Gastroesophageal sphincter (tissue), 3 donors: ENCODE measurements at regions not wholly inside any gene's neighbourhood (a gene's known extent, or its start where the extent isn't known, plus 50 kb on each side); places are given as distances from the start of the nearest gene placed in this dataset.

Experiments
- CTCF ChIP-seq, 4 experiments: fragments of 200-600 bp in 2 of 4; fragments of 450-650 bp in 2 of 4; sonication (generic) in 1 of 4; IDR thresholded peaks; one replicate each; pipeline ENCODE4 v1.5.1; 2017 to 2019; ENCODE audit warnings: antibody characterized with exemption in 4 of 4, mild to moderate bottlenecking in 2 of 4, moderate library complexity in 2 of 4
- EP300 ChIP-seq: sonication (generic); formaldehyde crosslinking; IDR thresholded peaks from one replicate; pipeline ENCODE4 v1.6.1; 2017; ENCODE audit warnings: antibody characterized with exemption, mild to moderate bottlenecking

- TF ChIP-seq EP300 (no peak), CTCF (IDR thresholded peaks at IDR 0.05) (no peak)
Observed at GRCh38 chr3:132267391-132267993, 49.7 kb upstream of the ACP3 start.
